T1000 (cell line): ENCODE measurements at regions not wholly inside any gene's neighbourhood (a gene's known extent, or its start where the extent isn't known, plus 50 kb on each side); places are given as distances from the start of the nearest gene placed in this dataset.
"Not testable (repeated sequence)": the region's sequence is repeated elsewhere in the genome, so short reads cannot be mapped to it uniquely, and the experiment has no call there.

Source experiments
- DNase-seq: peaks from one replicate; lab custom pipeline; 2025; ENCODE audit warnings: mixed read lengths; lab: John Stamatoyannopoulos, UW

DNA sequence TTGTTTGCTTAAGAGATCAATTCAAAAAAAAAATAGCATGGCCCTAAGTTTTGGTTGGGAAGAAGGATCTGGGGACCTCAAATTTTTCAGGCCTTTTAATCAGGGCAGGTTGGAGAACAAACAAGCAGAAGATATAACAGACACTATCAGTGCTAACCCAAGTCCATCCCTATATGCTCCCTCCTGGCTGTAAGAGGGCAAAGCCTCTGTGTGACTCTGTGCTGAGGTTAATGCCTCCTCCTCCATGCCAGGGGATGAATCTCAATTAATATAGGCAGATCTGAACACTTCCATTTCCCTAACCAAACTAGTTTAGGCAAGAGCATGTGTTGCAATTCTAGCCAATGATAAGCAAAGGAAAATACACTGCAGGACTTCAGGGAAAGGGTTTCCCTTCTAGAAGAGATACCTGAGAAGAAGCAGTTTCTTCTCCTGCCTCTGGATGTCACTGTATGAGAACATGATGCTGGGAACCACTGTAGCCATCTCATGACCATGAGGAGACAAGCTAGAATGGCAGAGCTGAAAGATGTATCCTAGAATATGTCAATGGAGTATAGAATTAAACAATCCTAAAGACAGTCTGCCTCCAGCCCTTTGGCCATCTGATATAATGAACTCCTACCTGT lies 76.0 kb downstream of the CHD9NB start:
- no peak for DNase-seq

DNA sequence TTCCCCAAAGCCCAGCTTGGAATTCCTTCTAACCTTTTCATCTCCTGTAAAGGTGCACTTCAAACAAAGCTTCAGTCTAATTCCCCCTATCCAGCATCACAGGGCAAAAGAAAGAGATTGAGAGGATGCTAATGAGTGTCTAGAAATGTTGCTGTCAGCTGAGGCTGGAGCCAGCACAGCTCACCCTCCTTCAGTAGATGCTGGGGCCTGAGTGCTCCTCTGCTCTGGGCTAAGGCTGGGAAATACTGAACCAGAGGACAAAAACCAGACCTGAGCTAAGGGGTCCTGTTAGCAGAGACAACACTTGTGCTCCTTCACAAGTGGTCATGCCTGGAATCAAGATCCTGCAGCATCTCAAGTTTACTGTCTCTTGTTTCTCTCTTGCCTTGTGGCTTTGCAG lies 85.0 kb downstream of the CHD9NB start:
- no peak for DNase-seq

DNA sequence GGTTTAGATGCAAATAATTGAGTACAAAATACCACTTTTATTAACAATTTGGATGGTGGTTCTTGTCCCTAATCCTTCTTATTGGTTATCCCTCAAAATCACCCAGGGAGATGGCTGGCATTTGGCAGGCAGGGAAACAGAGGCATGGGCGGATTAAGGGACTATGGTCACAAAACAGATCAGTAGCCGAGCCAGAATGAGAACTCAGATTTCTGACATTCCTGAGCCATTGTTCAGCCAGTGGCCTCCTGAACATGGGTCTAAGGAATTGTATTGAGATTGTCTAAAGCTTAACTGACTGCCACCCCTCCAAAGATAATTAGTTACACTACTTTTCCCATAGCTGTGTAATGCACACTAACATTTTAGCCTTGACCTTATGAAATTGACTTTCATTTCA lies 88.4 kb downstream of the CHD9NB start:
- DNase-seq: no peak

DNA sequence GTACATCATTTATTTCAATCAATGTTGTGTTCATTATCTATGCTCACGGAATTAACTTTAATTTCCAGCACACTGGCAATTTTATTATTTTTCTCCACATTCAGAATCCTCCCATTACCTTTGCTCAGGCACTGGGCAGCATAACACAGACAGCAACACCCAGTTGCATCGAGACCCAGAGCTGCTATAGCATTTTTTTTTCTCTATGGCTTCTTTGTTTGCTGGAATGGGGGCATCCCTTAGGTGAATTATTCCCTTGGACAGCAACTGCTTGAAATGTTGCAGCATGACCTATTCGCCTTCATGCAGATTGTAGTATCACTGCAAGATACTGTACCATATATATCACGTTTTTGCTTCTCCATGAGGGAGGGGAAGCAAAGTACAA lies 88.8 kb downstream of the CHD9NB start:
- DNase-seq: no peak

DNA sequence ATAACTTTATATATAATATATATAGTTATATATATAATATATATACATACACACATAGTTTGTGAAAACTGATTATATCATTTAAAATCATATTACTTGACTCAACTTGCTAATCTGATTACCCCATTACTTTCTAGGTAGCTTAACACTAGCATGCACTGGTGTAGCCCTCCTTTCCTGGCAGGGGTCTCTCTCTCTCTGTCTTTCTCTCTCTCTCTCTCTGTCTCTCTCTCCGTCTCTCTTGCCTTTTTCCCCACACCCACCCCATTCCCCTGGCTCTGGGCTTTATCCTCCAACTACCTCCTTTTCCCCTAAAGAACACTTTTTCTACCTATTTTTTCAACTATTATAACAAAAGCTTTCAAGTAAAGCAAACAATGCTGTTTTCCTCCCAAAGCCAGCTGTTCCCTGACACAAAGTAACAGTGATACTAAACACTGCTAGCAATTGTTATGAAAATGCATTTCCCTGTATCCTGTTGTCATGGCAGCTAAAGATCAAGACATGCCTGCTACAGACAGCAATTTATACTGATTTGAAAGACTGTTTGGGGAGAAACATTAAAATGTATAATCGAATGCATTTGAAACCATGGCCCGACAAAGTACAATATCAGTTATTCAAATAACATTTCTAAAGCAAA lies 89.4 kb downstream of the CHD9NB start:
- DNase-seq: no peak

DNA sequence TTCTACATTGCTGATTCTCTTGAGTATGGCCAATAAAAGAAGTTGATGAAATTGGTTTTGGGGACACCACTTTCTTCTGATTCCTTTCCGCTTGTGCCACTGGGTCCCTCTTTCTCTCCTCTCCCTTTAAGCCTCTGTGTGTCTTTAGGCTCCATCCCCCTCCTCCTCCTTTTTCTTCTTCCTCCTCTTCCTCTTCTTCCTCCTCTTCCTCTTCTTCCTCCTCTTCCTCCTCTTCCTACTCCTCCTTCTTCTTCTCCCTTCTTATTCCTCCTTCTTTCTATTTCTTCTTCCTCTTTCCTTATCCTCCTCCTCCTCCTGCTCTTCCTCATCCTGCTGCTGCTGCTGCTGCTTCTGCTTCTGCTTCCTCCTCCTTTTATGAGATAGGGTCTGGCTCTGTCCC lies 93.7 kb downstream of the CHD9NB start:
- no peak for DNase-seq

DNA sequence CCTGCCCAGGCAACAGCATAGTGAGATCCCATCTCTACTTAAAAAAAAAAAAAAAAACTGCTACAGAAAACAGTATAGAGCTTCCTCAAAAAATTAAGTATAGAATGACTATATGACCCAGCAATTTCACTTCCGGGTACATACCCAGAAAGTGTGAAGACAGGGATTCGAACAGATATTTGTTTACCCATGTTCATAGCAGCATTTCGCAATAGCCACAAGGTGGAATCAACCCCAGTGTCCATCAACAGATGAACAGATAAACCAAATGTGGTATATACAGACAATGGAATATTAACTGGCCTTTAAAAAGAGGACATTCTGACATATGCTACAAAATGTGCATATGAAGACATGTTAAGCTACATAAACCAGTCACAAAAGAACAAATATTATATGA lies 95.5 kb downstream of the CHD9NB start:
- DNase-seq: no peak

DNA sequence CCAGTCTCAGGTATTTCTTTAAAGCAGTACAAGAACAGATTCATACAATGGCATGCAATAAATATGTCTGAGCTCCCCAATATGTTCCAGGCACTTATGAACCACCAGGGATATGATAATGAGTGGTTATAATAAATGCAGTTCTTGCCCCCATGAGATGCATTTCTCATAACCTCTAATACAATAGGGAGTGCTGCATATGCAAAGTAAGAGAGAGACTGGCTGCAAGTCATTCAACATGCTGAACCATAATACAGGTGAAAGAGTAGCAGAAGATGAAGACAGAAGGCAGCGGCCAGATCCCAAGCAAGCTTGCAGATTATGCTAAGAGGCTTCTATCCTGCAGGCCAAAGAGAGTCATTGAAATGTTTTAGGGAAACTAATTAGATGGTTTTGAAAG lies 96.7 kb downstream of the CHD9NB start:
- no peak for DNase-seq

DNA sequence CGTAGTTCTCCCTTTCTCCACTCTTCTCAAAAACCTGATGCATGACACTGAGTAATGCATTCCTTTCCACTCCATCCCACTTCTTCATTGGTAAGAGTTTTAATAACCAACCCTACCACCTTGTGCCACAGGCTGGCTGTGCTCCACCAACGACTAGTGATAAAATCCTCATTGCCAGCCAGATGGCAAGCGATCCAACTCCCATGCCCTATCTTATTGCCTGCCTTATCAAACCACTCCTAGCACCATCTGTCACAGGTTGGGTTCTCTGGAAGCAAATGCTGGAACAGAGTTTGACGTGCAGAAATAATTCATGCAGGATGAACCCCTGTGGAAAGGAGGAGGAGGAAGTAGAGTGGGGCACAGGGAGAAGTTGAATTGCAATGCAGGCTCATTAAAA lies 99.5 kb downstream of the CHD9NB start:
- DNase-seq: no peak

DNA sequence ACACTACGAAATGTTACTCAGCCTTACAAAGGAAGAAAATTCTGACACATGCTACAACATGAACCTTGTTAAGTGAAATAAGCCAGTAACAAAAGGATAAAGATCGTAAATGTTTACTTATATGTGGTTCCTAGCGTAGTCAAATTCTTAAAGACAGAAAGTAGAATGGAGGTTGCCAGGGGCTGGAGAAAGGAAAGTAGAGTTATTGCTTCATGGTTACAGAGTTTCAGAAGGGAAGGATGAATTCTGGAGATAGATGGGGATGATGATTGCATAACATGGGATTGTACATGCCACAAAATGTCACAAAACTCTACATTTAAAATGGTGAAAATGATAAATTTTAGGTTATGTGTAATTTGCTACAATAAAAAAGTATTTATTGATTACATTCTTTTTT lies 103.8 kb downstream of the CHD9NB start:
- no peak for DNase-seq

DNA sequence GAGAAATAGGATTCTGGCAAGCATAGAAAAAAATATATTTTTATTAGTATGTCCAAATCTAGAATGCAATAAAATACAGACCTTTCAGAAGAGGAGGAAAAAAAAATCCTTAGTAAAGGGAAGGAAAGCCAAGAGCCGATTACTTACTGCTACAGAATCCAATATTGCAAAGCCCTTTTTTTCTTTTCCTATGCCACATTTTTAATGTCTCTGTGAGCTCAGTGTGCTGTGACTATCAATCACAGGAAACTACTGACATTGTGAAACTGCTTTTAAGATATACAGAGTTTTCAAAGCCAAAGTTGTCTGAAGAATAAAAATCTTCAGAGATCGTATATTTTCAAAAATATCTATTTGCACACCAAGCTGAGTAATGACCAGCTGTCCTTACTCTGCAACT lies 120.4 kb downstream of the CHD9NB start:
- no peak for DNase-seq

DNA sequence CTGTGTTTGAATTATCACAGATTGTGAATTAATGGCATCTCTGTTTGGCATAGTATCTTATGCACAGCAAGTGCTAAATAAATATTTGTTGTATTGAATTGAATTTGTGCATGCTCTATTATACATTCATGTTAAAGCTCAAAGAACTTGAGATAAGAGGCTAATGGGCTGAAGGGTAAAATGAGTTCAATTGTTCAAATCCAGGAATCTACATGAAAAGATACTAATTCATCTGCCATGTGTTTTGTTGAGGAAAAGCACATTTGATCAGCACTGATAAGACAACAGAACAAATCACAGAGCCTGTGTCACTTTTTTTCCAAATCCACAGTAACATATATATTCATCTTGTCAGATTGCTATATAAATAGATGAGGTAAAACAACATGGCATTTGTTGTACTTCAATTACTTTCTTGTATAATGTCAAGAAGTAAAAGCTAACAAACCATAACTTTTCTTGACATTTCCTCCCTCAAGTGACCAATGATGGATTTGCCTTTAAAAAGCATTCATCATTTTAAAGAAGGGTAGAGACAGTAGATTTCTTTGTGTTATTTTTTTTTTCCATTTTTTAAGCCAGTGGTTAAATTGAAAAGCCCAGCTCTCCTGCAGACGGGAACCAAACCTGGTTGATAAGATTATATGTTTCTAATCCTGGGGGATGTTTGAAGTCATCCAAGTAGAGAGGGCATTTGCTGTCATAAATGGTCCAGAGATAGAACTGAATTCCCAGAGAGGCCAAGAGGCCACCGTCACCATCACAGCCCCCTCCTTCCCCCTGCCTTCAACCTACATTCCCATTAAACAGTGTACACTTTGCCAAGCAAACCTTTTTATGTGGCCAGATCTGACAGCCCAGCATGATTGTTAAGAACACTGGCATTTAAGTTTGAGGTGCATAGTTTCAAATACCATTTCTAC lies 123.0 kb downstream of the CHD9NB start:
- no peak for DNase-seq

DNA sequence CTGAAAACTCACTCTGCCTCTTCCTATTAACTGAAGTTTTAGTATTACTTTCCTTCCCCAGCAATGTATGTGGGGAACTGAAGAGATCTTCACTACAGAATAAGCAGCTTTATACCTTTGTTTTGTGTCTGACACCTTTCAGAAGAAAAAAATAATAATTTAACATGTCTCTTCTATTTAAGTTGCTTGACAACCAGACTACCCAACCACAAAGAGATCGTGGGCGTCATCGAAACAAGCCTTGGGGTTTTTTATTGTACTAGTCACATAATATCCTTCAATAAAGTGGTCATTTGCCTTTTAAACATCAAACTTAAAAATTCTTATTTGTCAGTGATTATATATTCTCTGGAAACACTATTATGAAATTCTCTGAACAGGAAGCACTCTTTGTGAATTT lies 123.7 kb downstream of the CHD9NB start:
- no peak for DNase-seq

DNA sequence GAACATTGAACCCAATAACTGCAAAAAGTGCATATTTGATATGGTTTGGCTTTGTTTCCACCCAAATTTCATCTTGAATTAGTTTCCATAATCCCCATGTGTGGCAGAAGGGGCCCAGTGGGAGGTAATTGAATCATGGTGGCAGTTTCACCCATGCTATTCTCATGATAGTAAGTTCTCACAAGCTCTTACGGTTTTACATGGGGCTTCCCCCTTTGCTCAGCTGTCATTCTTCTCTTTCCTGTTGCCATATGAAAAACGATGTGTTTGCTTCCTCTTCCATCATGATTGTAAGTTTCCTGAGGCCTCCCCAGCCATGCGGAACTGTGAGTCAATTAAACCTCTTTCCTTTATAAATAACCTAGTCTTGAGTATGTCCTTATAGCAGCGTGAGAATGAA lies 127.6 kb downstream of the CHD9NB start:
- DNase-seq: no peak

DNA sequence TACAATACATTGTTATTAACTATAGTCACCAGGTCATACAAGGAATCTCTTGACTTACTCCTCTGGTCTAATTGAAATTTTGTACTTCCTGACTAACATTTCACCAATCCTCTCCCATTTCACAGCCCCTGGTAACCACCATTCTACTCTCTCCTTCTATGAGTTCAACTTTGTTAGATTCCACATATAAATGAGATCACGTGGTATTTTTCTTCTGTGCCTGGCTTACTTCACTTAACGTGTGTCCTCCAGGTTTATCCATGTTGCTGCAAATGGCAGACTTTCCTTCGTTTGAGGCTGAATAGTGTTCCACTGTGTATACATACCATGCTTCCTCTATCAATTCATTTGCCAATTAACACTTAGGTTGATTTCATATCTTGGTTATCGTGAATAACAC lies 128.5 kb downstream of the CHD9NB start:
- DNase-seq: no peak

DNA sequence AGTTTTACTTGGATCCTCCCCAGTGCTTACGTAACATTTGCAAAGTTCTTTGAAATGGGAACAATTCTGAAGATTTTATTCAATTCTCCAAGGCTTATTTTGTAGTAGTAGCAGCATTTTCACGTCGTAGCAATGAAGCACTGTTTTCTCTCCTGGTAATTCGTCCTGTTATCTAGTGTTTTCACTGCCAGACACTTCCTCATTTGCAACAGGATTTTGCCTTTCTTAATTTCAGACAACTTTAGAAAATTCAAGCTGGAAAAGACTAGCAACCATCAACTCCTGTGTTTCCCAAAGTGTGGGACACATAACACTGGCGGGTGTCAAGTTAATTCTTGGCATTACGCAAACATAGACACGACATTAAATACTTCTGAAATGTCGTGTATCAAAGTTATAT lies 131.6 kb downstream of the CHD9NB start:
- DNase-seq: no peak

DNA sequence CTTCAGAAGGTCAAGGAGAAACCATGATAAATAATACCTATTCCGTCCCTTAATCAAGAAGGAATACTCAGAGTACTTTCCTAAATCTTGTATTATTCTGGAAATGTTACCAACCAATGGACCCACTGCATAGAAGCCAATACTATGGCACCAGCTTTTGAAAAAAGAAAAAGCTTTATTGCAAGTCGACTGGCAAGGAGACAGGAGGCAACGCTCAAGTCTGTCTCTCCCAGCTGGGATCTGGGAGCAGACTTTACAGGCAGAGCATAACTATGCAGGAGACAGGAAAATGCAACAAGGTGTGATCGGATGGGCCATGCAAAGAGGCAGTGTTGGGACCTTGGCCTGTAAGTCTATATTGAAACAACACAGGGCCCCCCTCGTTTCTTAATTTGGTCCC lies 132.4 kb downstream of the CHD9NB start:
- DNase-seq: no peak

DNA sequence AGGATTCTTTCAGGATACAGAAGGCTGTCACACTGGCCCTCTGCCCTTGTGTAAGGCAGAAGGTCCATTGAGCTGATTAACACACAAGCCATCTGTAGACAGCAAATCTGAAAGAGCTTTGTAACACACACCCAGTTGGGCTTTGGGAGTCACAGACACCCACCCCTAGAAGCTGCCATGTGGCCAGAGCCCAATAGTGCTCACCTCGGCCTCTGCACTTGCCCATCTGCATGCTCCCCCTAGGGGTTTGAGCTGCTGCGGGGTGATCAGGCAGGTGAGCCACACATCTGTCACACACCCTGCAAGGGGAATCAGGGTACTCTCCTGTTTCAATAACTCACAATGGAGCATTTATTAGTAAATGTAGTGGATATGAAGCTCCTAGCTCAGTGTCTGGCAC lies 138.3 kb downstream of the CHD9NB start:
- no peak for DNase-seq

DNA sequence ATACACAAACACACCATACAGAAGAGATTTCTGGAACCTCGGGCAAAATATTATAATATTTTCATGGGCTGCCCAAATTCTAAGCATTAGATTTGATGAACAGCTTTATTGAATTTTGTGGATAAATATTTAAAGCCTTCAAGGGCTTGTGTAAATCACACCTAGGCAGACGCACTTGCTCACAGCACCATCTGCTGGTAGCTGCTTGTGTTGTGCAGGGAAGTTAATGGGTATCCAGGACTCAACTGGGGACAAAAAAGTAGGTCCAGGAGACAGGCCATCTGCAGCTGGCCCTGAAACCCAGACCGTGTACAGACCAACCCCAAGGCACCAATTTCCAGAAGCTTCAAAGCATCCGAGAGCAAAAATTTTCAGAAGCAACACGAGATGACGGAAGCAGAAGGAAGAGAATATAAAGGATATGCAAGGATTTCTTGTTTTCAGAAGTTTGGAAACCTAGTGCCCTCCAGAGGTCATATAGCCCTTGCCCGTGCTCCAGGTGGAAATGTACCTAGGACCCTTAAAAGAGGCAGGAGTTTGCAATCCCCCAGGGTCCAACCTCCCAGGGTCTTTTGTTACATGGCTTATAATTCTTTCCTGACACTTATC lies 140.0 kb downstream of the CHD9NB start:
- no peak for DNase-seq

DNA sequence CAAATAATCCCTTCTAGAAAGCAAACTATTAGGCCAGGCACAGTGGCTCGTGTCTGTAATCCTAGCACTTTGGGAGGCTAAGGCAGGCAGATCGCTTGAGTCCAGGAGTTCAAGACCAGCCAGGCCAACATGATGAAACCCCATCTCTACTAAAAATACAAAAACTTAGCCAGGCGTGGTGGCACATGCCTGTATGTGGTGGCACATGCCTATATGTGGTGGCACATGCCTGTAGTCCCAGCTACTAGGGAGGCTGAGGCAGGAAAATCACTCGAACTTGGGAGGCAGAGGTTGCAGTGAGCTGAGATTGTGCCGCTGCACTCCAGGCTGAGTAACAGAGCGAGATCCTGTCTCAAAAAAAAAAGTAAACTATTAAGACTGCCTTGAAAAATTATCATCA lies 144.6 kb downstream of the CHD9NB start:
- DNase-seq: not testable (repeated sequence)

DNA sequence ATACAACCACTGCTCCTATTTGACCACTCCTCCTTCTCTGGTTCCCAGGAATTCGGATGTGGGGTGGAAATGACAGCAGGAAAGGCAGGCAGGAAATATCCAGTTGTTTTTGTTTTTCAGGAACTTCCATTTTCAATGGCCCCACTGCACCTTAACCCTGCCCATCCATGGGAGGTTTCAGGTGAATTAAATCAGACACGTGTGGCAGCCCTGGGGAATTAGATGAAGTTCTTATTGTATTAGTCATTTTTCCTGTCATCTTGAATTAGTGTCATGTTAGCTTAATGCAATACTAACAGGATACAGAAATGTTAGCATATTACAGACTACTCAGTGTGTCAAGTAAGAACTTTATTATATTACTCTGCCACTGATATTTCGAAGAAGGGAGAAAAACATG lies 146.4 kb downstream of the CHD9NB start:
- DNase-seq: no peak

DNA sequence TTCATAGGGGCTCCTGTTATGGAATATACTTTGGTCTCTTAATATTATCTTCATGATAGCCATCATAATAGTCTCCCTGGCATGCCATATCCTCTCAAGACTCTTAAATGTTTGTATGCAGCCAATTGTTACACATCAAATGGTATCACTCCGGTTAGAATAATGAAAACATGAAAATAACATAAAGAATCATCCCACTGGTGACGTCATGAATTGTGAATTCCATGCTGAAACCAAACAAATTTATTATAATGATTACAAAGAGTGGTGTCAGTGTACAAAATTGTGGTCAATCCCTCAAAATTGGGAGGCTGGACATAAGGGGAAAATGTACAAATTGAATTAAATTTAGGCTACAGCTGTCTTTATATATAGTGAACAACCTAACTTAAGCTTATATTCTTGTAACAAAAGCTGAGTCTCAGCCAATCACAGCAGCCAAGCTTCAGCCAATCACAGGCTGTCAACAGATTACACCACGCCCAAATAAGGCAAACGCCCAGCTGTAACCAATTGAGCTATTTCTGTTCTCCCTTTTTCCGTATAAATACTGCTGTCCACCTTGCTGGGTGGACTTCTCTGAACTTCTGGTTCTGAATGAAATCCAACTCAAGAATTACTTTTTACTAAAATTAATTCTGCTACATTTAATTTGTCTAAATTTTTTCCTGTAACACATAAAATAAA lies 156.1 kb downstream of the CHD9NB start:
- DNase-seq: no peak
